ENCODE measurements at regions not wholly inside any gene's neighbourhood (a gene's known extent, or its start where the extent isn't known, plus 50 kb on each side); places are given as distances from the start of the nearest gene placed in this dataset.

DNA sequence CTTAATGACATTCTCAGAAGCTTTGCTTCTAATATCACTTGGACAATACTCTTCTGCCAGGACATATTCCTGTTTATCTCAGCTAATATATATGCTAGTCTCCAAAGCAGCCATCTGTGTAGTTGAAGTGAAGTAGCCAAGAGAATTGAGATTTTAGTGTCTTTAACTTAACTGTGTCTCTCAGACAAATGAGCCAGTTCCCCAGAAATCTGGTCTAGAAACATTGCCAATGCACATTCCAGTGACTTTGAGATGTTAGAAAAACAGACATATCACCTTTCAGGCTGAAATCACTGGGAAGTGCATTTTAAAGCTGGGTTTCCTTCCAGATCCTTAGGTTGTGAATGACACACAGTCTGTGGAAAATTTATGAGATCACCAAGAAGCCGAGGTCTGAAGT lies 114.6 kb downstream of the MTX3 start:
- intact Hi-C loops (cut with DNase I): loop anchor here in 3 of 10 donors (5.0 to 10.0 kb wide), 3 partner anchors 96 to 108 kb away; no protein-coding TSS in a partner anchor
- 73 to 92% (median 92%) methylated on average over 1 of the region's 1 CpG for WGBS, 4 donors
- no peak for DNase-seq
- H3K4me1 ChIP-seq: peaks cover 0 to 43% (median 15%) of the 10 kb centered on the region in 12 donors
- H3K27me3 ChIP-seq: no peaks in the 10 kb centered on the region
- peak overlapping the region in 3 of 12 donors; percentile 11 to 62 (median 26) for H3K27ac ChIP-seq
- no peaks in the 10 kb centered on the region for H3K36me3 ChIP-seq
- TF ChIP-seq POLR2A (IDR thresholded peaks at IDR 0.05) (no peak), CTCF (IDR thresholded peaks at IDR 0.05) (no peak)
- H3K4me3 ChIP-seq: no peak overlapping the region
- no peak for ATAC-seq
- H3K9me3 ChIP-seq: no peaks in the 10 kb centered on the region

- WGBS, 4 donors: 77 to 83% (median 80%) methylated on average over 8 to 10 of the region's 10 CpGs
- no peaks in the 10 kb centered on the region for H3K27me3 ChIP-seq
- H3K4me1 ChIP-seq: peaks cover 0 to 43% (median 15%) of the 10 kb centered on the region in 12 donors
- H3K27ac ChIP-seq: peak overlapping the region in 10 of 12 donors; percentile 11 to 70 (median 48)
- DNase-seq: peak in 4 of 5 donors; percentile 46 to 80 (median 66)
- H3K9me3 ChIP-seq: no peaks in the 10 kb centered on the region
- intact Hi-C loops (cut with DNase I): loop anchor here in 3 of 10 donors (5.0 to 10.0 kb wide), 3 partner anchors 97 to 110 kb away; no protein-coding TSS in a partner anchor
- TF ChIP-seq CTCF (IDR thresholded peaks at IDR 0.05) (no peak), POLR2A (IDR thresholded peaks at IDR 0.05) (no peak)
- H3K36me3 ChIP-seq: no peaks in the 10 kb centered on the region
- ATAC-seq: peak in 3 of 4 donors; percentile 54 to 81 (median 59)
- no peak overlapping the region for H3K4me3 ChIP-seq
Observed at GRCh38 chr5:79875230-79875629, 115.8 kb downstream of the MTX3 start.

DNA sequence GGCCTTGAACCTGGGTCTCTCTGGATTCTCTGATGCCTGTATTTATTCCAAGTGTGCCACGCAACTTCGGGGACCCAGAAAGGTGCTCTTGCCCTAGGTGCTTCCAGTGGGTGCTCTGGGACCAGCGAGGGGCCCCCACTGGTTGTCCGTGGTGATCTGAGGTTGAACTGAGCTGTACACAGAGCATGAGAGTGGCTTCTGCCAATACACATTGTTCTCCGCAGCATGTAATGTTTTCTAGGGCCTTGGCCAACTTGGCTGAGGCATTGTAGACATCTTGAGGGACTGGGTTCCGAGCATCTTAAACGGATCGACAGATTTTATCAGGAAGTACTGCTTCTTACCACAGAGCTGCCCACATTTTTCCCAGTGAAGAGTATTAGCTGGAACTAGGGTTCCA lies 117.9 kb downstream of the MTX3 start:
- no peaks in the 10 kb centered on the region for H3K27me3 ChIP-seq
- ATAC-seq (peak; percentile 29 to 56 (median 52)), DNase-seq (peak in 2 of 5 donors; percentile 24 to 40)
- no peak overlapping the region for H3K4me3 ChIP-seq
- H3K27ac ChIP-seq: peak overlapping the region in 10 of 12 donors; percentile 4 to 72 (median 43)
- peaks cover 0 to 43% (median 15%) of the 10 kb centered on the region in 12 donors for H3K4me1 ChIP-seq
- no peak for TF ChIP-seq POLR2A (IDR thresholded peaks at IDR 0.05)
- no peak for TF ChIP-seq CTCF (IDR thresholded peaks at IDR 0.05)
- intact Hi-C loops (cut with DNase I): loop anchor here in 2 of 10 donors (10.0 kb wide), 2 partner anchors 102 to 112 kb away; no protein-coding TSS in a partner anchor
- 64 to 71% (median 70%) methylated on average over 8 of the region's 8 CpGs for WGBS, 4 donors
- H3K9me3 ChIP-seq: peaks cover 0 to 3% (median 0%) of the 10 kb centered on the region in 12 donors
- H3K36me3 ChIP-seq: no peaks in the 10 kb centered on the region

- Histone ChIP-seq H3K27me3 (no peaks in the 10 kb centered on the region), H3K4me3 (no peak overlapping the region), H3K9me3 (peaks cover 0 to 3% (median 0%) of the 10 kb centered on the region in 12 donors), H3K27ac (peak overlapping the region in 9 of 12 donors; percentile 30 to 72 (median 45)), H3K36me3 (no peaks in the 10 kb centered on the region), H3K4me1 (peaks cover 0 to 43% (median 15%) of the 10 kb centered on the region in 12 donors)
- TF ChIP-seq POLR2A (IDR thresholded peaks at IDR 0.05) (no peak), CTCF (IDR thresholded peaks at IDR 0.05) (no peak)
- DNase-seq (peak in 4 of 5 donors; percentile 40 to 72 (median 60)), ATAC-seq (peak; percentile 46 to 72 (median 64))
- intact Hi-C loops (cut with DNase I): loop anchor here in 2 of 10 donors (10.0 kb wide), 2 partner anchors 103 to 113 kb away; no protein-coding TSS in a partner anchor
- WGBS, 4 donors: 38 to 62% (median 44%) methylated on average over 3 of the region's 3 CpGs
Observed at GRCh38 chr5:79872291-79872690, 118.8 kb downstream of the MTX3 start.
